ENCODE measurements at regions not wholly inside any gene's neighbourhood (a gene's known extent, or its start where the extent isn't known, plus 50 kb on each side); places are given as distances from the start of the nearest gene placed in this dataset.

DNA sequence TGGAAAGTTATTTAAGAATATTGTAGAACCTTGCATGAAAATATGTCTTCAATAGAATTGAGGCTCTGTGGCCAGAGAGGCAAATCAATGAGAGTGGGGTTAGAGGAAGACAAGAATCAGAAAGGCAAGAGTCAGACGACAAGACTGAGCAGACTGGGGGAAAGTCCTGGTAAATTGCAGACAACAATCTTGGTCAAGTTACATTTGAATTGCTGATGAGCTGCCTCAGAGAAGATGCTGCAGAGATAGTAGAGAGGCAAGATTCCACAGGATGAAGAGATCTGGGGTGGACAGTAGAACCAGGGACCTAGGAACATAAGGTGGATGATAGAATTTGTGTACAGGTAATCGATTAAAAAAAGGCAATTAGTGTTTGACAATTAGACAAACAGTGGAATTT lies 133.8 kb downstream of the RXFP2 start:
- no peaks in the 10 kb centered on the region for H3K27me3 ChIP-seq (ENCODE audit: control insufficient read depth in 1 of 2, insufficient read depth in 2 of 2, low read length in 2 of 2)
- Mint-ChIP-seq H3K27me3 (no peaks in the 10 kb centered on the region), H3K9me3 (no peaks in the 10 kb centered on the region), H3K4me3 (no peak overlapping the region), H3K36me3 (ENCODE audit: low read depth) (no peaks in the 10 kb centered on the region), H3K4me1 (ENCODE audit: low read depth) (peaks cover 4% of the 10 kb centered on the region), H3K27ac (no peak overlapping the region)
- POLR2A ChIA-PET: no interaction called here
- no peaks in the 10 kb centered on the region for H3K9me3 ChIP-seq (ENCODE audit: control insufficient read depth in 1 of 2, insufficient read depth in 1 of 2, low read length in 2 of 2)
- H3K36me3 ChIP-seq (ENCODE audit: insufficient read depth, low read length): no peaks in the 10 kb centered on the region
- CTCF ChIA-PET: no interaction called here
- H3K4me1 ChIP-seq (ENCODE audit: insufficient read depth, low read length): no peaks in the 10 kb centered on the region
- intact Hi-C loops (cut with DNase I, micrococcal nuclease): no loop called here
- no peak for DNase-seq
- no peak overlapping the region for H3K4me3 ChIP-seq (ENCODE audit: low read length)
- no peak overlapping the region for H3K27ac ChIP-seq (ENCODE audit: low read depth in 1 of 2, low read length in 2 of 2)
- ATAC-seq (ENCODE audit: poor library complexity): no peak
- TF ChIP-seq CTCF (IDR thresholded peaks at IDR 0.05): no peak

- H3K4me1 Mint-ChIP-seq (ENCODE audit: low read depth): peaks cover 4% of the 10 kb centered on the region
- intact Hi-C loops (cut with DNase I, micrococcal nuclease): no loop called here
- no peaks in the 10 kb centered on the region for H3K36me3 Mint-ChIP-seq (ENCODE audit: low read depth)
- Histone ChIP-seq H3K4me3 (ENCODE audit: low read length) (no peak overlapping the region), H3K27me3 (ENCODE audit: control insufficient read depth in 1 of 2, insufficient read depth in 2 of 2, low read length in 2 of 2) (no peaks in the 10 kb centered on the region), H3K9me3 (ENCODE audit: control insufficient read depth in 1 of 2, insufficient read depth in 1 of 2, low read length in 2 of 2) (no peaks in the 10 kb centered on the region), H3K27ac (ENCODE audit: low read depth in 1 of 2, low read length in 2 of 2) (no peak overlapping the region), H3K36me3 (ENCODE audit: insufficient read depth, low read length) (no peaks in the 10 kb centered on the region), H3K4me1 (ENCODE audit: insufficient read depth, low read length) (no peaks in the 10 kb centered on the region)
- no peak for ATAC-seq (ENCODE audit: poor library complexity)
- ChIA-PET POLR2A (no interaction called here), CTCF (no interaction called here)
- H3K27me3 Mint-ChIP-seq: no peaks in the 10 kb centered on the region
- no peak overlapping the region for H3K4me3 Mint-ChIP-seq
- no peaks in the 10 kb centered on the region for H3K9me3 Mint-ChIP-seq
- DNase-seq: no peak
- H3K27ac Mint-ChIP-seq: no peak overlapping the region
- no peak for TF ChIP-seq CTCF (IDR thresholded peaks at IDR 0.05)
These were observed 135.8 kb downstream of the RXFP2 start for GRCh38 chr13:31875134-31875533.

DNA sequence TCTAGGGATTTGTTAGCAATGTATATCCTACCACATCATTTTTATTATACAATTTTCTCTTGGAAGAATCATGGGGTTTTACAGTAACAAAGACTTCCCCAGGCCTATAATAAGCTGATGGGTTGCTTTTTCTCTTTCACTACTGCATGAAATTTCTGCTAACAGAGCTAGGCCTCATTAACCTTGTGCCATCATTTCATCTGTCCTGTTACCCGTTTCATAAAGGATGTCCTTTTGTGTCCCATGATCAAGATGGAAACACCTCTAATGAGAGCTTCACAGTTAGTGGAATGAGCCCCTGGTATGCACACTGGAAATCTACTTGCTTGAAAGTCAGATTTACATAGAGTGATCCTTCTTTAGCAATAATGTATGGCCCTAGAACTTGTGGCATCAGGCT lies 138.7 kb downstream of the RXFP2 start:
- H3K36me3 Mint-ChIP-seq (ENCODE audit: low read depth): no peaks in the 10 kb centered on the region
- no peaks in the 10 kb centered on the region for H3K9me3 ChIP-seq (ENCODE audit: control insufficient read depth in 1 of 2, insufficient read depth in 1 of 2, low read length in 2 of 2)
- H3K27ac Mint-ChIP-seq: no peak overlapping the region
- DNase-seq: no peak
- H3K27me3 Mint-ChIP-seq: no peaks in the 10 kb centered on the region
- intact Hi-C loops (cut with DNase I, micrococcal nuclease): no loop called here
- TF ChIP-seq CTCF (IDR thresholded peaks at IDR 0.05): no peak
- ATAC-seq (ENCODE audit: poor library complexity): no peak
- no peaks in the 10 kb centered on the region for H3K9me3 Mint-ChIP-seq
- no peak overlapping the region for H3K4me3 ChIP-seq (ENCODE audit: low read length)
- peaks cover 9% of the 10 kb centered on the region for H3K4me1 Mint-ChIP-seq (ENCODE audit: low read depth)
- ChIA-PET CTCF (interaction anchor here (1.8 kb wide), 1 partner anchor 32 kb away, joined by 4 read pairs; no protein-coding TSS in a partner anchor), POLR2A (no interaction called here)
- H3K36me3 ChIP-seq (ENCODE audit: insufficient read depth, low read length): no peaks in the 10 kb centered on the region
- no peaks in the 10 kb centered on the region for H3K4me1 ChIP-seq (ENCODE audit: insufficient read depth, low read length)
- no peaks in the 10 kb centered on the region for H3K27me3 ChIP-seq (ENCODE audit: control insufficient read depth in 1 of 2, insufficient read depth in 2 of 2, low read length in 2 of 2)
- no peak overlapping the region for H3K4me3 Mint-ChIP-seq
- H3K27ac ChIP-seq (ENCODE audit: low read depth in 1 of 2, low read length in 2 of 2): no peak overlapping the region

All from CD4-positive, alpha-beta T cell (primary cell).